Astrocyte of the spinal cord (primary cell): ENCODE measurements at regions not wholly inside any gene's neighbourhood (a gene's known extent, or its start where the extent isn't known, plus 50 kb on each side); places are given as distances from the start of the nearest gene placed in this dataset.

Experiments used
- DNase-seq: peaks from one replicate; pipeline ENCODE4 v3.0.0; 2011; ENCODE audit warnings: low read depth, low spot score
- H3K4me3 ChIP-seq: 2 replicates; pipeline ENCODE4 v1.5.1; 2011; ENCODE audit warnings: low read depth, mild to moderate bottlenecking, low read length, moderate library complexity
- in situ Hi-C: cut with HindIII; loops from 2 replicates; pipeline ENCODE4 v1.10.0; 2017; ENCODE audit warnings: low sequenced_read_pairs
- TF ChIP-seq, protein P1 (sequence below): IDR thresholded peaks from 2 replicates; pipeline ENCODE4 v1.5.1; 2012; ENCODE audit warnings: low read depth, mild to moderate bottlenecking, low read length, inconsistent platforms

DNA sequence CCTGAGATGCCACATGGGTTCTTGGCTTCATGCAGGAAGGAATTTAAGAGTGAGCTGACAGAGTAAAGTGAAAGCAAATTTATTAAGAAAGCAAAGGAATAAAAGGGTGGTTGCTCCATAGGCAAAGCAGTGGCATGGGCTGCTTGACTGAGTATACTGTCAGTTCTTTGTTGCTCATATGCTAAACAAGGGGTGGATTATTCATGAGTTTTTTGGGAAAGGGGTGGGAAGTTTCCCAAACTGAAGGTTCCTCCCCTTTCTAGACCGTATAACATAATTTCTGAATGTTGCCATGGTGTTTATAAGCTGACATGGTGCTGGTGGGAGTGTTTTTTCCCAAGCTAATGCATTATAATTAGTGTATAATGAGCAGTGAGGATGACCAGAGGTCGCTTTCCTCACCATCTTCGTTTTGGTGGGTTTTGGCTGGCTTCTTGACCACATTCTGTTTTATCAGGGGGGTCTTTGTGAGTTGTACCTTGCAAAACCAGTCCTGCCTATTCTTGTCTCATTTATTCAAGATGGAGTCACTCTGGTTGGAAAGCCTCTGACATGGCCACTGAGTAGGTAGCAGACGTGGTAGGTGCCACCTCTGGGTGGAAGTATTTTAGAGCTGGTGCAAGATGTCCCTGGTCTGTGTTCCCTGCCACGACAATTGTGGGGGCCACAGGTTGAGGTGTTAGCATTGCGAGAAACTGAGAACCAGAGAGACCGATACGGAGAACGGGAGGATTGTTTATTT, 107.5 kb upstream of the SDK1 start:
- in situ Hi-C loops = no loop called here
- TF ChIP-seq, protein P1, sequence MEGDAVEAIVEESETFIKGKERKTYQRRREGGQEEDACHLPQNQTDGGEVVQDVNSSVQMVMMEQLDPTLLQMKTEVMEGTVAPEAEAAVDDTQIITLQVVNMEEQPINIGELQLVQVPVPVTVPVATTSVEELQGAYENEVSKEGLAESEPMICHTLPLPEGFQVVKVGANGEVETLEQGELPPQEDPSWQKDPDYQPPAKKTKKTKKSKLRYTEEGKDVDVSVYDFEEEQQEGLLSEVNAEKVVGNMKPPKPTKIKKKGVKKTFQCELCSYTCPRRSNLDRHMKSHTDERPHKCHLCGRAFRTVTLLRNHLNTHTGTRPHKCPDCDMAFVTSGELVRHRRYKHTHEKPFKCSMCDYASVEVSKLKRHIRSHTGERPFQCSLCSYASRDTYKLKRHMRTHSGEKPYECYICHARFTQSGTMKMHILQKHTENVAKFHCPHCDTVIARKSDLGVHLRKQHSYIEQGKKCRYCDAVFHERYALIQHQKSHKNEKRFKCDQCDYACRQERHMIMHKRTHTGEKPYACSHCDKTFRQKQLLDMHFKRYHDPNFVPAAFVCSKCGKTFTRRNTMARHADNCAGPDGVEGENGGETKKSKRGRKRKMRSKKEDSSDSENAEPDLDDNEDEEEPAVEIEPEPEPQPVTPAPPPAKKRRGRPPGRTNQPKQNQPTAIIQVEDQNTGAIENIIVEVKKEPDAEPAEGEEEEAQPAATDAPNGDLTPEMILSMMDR = no peak
- peak; percentile 7 for DNase-seq
- no peak overlapping the region for H3K4me3 ChIP-seq

DNA sequence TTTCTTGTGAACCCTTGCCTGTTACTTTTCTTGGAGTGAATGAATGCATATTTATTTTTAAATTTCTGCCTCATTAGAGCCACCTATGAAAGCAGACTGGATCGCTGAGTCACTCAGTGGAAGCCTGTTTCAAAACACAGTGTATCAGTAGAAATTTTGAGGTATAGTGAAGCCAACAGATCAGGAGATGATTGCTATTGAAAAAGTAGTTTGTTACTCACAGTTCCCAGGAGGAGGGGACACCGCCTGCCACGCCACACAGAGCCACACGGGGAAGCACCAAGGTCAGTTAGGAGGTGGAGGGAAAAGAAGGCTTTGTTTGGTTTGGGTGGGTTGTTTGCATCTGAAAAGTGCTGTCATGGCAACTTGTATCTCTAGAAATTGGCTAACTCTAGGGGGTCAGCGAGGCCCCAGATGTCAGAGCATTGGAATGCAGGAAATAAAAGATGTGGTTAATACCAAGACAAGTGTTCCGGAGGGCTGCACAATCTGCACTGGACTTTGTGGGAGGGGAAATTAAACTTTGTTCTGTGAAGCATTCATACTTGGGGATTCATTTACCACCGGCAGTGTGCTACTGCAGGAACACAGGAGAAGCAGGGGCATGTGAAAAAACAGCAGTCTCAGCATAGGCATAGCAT, 106.4 kb upstream of the SDK1 start:
- TF ChIP-seq, protein P1 = peak; percentile 47
- H3K4me3 ChIP-seq = no peak overlapping the region
- DNase-seq = peak; percentile 98
- in situ Hi-C loops = no loop called here

DNA sequence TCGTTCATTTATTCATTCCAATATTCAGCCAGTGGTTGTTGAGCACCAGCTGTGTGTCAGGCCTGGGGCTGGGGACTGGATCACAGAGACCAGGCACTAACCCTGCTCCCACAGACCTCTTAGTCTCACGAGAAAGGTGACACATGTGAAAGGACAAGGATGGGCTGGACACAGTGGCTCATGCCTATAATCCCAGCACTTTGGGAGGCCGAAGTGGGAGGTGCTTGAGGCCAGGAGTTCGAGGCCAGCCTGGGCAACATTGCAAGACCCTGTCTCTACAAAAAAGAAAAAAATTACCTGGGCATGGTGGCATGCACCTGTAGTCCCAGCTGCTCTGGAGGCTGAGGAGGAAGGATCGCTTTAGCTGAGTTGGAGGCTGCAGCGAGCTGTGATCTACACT, 105.9 kb upstream of the SDK1 start:
- DNase-seq = no peak
- TF ChIP-seq, protein P1 = no peak
- no peak overlapping the region for H3K4me3 ChIP-seq
- in situ Hi-C loops = no loop called here

DNA sequence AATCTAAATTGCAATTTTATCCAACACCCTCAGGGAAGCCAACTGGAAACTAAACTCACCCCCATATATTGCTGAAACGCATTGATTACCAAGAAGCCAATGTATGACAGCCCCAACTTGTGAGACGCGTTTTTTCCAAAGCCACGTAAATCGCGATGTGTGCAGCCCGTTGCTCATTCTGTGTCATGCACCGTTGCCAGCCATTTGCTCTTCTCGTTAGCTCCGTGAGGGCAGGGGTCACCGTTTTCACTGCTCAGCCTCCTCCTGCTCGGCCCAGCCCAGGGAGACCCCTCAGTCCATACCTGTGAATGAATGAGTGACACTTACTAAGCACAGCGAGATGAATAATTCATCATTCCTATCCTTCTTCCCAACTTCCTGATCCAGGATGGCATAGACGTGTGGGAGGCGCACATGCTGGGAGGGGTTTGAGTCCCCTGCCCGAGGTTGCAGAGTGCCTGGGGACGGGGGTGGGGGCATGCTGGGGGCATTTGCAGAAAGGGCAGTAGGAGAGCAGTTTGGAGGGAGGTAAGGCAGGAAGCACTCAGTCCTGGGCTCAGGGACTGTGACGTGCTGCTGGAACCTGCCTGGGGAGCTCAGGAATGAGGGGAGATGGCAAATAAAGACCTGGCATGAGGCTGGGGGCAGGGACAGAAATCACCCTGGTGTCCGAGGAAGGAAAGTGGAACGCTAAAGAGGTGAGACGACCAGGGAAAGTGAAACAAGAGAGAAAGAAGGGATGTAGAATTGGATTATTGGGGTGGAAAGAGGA, 104.2 kb upstream of the SDK1 start:
- no peak for DNase-seq
- TF ChIP-seq, protein P1 = no peak
- H3K4me3 ChIP-seq = no peak overlapping the region
- in situ Hi-C loops = no loop called here

DNA sequence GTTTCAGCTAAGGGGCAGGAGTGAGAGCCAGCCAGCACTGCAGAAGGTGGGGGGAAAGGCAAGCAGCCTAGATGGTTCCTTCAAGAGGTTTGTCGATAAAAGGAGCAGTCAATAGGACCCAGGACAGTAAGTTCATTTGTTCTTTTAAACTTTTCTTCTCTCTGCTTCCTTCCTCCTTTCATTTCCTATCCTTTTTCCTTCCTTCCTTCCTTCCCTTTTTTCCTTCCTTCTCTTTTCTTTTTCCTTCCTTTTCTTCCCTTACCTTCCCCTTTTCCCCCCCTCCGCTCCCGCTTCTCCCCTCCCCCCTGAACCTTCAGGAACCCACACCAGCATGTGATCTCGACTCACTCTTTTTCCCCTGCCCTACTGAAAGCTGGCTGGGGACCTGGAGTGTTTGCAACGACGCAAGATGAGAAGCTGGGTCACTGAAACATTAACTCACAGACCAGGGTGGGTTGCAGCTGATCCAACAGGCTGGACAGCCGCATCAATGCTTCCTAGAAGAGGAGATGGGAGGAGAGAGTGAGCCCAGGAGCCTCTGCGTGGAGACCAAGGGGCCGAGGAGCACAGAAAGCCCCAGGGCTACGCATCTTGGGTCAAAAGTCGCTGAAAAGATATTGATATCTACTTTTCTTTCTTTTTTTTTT, 103.4 kb upstream of the SDK1 start:
- in situ Hi-C loops = no loop called here
- H3K4me3 ChIP-seq = no peak overlapping the region
- no peak for DNase-seq
- TF ChIP-seq, protein P1 = no peak

DNA sequence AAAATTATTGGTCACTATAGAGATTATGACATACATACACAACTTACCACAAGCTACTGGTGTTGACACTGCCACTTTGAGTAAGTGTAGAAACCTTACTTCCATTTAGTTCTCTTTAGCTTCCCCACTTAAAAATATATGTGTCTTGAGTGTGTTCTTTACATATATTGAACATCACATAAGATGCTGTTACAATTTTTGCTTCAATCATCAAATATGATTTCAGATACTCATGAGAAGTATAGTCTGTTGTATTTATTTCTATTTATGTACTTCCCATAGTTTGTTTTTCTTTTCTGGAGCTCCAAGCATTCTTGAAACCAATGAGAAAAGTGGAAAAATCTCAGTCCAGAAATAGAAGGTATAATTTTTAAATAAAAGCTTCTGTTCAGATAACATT, 102.7 kb upstream of the SDK1 start:
- no peak overlapping the region for H3K4me3 ChIP-seq
- TF ChIP-seq, protein P1 = no peak
- no peak for DNase-seq
- in situ Hi-C loops = no loop called here
